Choroid plexus epithelial cell (primary cell): ENCODE measurements at regions not wholly inside any gene's neighbourhood (a gene's known extent, or its start where the extent isn't known, plus 50 kb on each side); places are given as distances from the start of the nearest gene placed in this dataset.
"Not testable (repeated sequence)": the region's sequence is repeated elsewhere in the genome, so short reads cannot be mapped to it uniquely, and the experiment has no call there.

ENCODE experiments used
- DNase-seq: peaks from one replicate; pipeline ENCODE4 v3.0.0-alpha.2; 2010; ENCODE audit warnings: low read depth
- H3K4me3 ChIP-seq: 2 replicates; pipeline ENCODE4 v1.5.1; 2011; ENCODE audit warnings: low read depth, mild to moderate bottlenecking, control low read depth, low read length, moderate library complexity
- CTCF ChIP-seq: conservative IDR thresholded peaks from 2 replicates; pipeline ENCODE4 v1.5.1; 2011; ENCODE audit warnings: low read depth, mild to moderate bottlenecking, control low read depth, inconsistent platforms, low read length, moderate library complexity

GRCh38 chr1:220942278-220942677, 63.0 kb downstream of the HLX start:
- no peak for TF ChIP-seq CTCF
- no peak overlapping the region for H3K4me3 ChIP-seq
- no peak for DNase-seq

DNA sequence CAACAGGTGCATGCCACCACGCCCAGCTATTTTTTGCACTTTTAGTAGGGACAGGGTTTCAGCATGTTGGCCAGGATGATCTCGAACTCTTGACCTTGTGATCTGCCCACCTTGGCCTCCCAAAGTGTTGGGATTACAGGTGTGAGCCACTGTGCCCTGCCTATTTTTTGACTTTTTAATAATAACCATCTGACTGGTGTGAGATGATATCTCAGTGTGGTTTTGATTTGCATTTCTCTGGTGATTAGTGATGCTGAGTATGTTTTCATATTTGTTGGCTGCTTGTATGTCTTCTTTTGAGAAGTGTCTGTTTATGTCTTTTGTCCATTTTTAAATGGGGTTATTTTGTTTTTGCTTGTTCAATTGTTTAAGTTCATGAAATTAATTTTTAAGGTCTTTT, 63.7 kb downstream of the HLX start:
- not testable (repeated sequence) for DNase-seq

DNA sequence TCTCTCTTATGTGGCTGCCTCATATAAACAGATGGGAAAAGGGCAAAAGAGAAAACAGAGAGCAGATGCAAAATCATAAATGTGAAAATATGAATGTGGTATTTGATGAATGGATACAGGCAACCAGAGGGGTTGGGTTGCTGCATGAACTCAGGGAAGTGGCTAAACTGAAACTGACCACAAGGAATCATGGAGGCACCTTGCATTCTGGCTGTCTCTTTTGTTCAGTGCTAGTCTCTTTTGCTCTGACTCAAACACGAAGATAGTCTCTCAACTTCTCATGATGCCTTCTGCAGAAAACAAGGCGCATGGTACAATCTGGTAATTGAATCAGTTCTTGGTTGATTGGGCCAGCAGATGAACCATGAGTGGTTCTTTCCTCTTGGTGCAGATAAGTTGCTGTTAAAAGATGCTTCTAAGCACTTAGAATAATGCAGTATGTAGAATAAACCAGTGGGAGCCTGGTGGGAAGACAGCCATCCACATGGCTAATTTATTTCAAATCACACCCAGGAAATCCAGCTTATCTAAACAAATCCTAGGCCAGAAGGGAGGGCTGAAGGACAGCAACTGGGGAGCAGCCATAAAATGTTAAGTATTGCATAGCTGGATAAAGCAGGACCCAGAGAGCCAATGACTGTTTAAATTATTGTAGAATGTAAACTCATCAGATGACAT, 64.2 kb downstream of the HLX start:
- TF ChIP-seq CTCF = no peak
- DNase-seq = no peak
- no peak overlapping the region for H3K4me3 ChIP-seq

More for the DNA sequence above, 63.7 kb downstream of the HLX start:
- H3K4me3 ChIP-seq = not testable (repeated sequence)

DNA sequence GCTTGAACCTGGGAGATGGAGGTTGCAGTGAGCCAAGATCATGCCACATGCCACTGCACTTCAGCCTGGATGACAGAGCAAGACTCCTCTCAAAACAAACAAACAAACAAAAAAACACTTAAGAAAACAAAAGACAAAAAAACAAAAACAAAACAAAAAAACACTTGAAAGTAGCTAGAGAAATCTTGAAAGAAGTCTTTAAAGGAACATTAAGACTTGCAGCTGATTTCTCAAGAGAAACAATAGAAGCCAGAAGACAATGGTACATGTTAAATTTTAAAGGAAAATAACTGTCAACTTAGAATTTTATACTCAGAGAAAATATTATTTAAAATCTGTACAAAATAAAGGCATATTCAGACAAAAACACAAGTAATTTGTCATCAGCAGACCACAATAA, 71.3 kb downstream of the HLX start:
- DNase-seq = no peak
- no peak overlapping the region for H3K4me3 ChIP-seq
- no peak for TF ChIP-seq CTCF

DNA sequence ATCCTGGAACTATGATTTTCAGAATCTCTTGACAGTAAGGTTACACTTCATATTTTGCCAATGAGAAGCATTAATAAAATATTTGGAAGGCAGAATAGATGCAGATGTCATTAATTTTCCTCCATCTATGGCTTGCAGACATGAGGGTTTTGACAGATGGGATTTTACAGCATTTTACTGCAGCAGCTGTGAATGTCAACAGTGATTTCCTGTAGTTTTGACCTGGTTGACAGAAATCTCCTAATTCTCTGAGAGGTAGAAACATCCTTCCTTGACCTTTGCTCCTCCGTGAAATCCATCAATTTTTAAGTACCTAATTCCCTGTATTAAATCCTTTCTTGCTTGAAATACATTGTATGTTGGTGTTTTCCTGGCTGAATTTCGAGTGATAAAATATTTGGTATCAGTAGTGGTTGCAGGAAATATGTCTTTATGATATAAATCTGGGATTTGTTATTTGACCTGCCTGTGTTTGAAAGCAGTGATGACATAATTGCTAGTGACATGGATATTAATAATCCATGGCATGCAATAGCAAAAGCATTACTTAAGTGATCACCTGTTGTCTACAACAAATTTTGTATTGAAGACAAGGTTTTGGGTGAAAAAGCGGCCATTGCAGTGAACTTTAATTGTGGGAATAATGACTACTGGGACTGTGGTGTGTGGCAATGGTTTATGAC, 73.9 kb downstream of the HLX start:
- DNase-seq = no peak
- no peak for TF ChIP-seq CTCF
- no peak overlapping the region for H3K4me3 ChIP-seq

GRCh38 chr1:220954321-220955075, 75.3 kb downstream of the HLX start:
- no peak overlapping the region for H3K4me3 ChIP-seq
- no peak for DNase-seq

More at GRCh38 chr1:220954321-220955075, 75.3 kb downstream of the HLX start:
- no peak for TF ChIP-seq CTCF
